ENCODE measurements at regions not wholly inside any gene's neighbourhood (a gene's known extent, or its start where the extent isn't known, plus 50 kb on each side); places are given as distances from the start of the nearest gene placed in this dataset.
"Not testable (repeated sequence)": the region's sequence is repeated elsewhere in the genome, so short reads cannot be mapped to it uniquely, and the experiment has no call there.

DNA sequence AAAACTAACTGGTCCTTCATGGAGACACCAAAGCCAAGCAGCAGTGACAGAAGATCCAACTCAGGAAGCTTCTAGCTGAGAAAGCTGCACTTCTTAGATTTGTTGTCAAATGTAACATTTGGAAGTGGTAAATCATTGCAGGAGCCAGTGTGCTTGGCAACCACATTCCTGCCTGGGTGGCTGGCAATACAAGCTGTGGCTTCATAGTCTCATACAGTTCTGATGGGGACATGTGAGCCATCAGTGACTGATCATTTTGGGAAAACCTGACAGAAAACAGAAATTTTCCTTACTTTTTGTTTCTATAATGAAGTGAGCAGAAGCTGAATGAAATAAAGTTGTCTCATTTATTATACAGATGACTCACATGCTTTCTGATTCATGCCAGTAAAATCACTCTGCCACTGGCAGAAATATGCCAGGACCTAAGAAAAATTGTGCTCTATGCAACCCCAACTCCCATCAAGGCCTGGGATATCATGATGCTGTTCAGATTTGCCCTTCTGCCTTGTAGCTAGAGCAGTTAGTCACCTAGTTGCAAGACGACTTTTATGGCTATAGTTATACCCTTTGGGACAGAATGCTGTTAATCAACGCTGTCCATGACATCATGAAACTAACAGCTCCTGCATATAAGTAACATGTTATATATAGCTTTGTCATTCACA, 508.1 kb downstream of the ADCYAP1 start:
- DNase-seq (ENCODE audit: low read depth in 2 of 2): no peak

DNA sequence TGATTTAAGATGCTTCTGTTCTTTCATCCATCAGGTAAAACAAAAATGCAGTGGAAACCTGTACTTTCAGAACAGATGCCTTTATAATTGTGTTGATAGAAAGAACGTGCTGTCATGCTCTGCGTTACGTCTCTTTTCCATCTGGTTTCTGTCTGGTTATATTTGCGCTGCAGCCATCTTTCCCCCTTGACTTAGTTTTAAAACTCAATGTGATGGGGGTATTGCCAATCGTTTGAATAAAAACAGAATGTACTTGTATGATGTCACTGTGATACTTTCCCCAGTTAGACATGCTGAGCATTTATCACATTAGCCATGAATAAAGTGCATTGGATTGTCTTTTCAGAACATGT, 508.6 kb downstream of the ADCYAP1 start:
- no peak for DNase-seq (ENCODE audit: low read depth in 2 of 2)

DNA sequence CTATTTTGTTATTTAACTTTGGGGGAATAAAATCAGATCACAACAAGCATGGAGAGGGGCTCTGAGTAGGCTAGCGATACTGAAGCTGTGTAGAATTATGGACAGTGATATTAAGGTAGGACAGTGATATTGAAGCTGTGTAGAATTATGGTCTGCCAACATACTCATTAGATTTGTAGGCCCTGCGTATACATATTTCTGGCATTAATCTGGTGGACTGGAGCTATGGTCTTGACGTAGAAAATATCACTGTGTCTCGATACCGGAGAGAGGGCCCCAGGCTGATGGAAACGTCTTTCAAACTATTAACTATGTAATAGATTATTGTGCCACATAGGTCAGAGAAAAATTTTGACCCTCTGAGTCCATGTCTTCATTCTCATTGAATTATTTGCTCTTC, 511.4 kb downstream of the ADCYAP1 start:
- no peak for DNase-seq (ENCODE audit: low read depth in 2 of 2)

DNA sequence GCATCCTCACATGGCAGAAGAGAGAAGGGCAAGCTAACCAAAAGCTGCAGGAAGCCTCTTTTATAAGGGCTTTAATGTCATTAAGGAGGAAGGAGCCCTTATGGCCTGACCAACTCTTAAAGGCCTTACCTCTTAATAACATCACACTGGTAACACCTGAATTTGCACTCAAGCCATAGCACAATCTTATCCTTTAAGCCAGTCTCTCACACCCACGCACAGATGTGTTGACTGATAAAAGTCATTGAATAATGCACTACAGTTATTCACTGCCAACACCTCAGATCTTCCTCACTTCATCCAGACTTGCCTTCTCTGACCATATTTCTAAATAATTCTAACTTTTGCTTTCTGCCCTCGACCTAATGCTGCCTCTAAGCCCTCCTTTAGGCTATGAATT, 516.8 kb downstream of the ADCYAP1 start:
- DNase-seq (ENCODE audit: low read depth in 2 of 2): no peak

DNA sequence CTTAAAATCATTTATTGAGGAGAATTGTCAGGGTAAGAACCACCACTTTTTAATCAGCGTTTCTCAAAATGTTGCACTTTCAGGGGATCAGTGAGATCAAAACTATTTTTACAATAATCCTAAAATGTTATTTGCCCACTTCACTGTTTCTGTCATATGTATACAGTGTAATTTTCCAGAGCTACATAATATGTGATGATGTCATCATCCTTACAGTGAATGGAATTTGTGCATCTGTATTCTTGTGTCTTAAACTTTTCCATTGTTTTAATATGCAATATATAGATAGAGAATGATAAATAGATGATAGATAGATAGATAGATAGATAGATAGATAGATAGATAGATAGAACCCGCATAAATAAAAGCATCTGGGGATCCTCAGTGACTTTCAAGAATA, 518.0 kb downstream of the ADCYAP1 start:
- no peak for DNase-seq (ENCODE audit: low read depth in 2 of 2)

DNA sequence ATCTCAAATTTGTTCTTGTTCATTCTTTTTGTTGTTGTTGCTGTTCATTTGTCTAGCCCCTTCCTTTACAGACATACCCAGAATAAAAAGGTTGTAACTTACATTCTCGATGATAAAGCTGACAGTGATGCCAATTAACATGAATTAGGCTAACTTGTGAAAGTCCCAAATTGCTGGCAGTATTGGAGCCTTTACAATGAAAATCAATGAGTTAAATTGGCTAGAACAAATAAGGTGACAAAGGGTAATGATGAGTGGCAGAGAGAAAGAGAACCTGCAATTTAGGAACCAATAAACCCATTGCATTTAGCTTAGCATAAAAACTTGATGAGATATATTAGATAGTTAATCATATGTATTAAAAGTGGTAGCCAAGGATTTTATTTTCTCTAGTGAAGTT, 521.0 kb downstream of the ADCYAP1 start:
- no peak for DNase-seq (ENCODE audit: low read depth in 2 of 2)

DNA sequence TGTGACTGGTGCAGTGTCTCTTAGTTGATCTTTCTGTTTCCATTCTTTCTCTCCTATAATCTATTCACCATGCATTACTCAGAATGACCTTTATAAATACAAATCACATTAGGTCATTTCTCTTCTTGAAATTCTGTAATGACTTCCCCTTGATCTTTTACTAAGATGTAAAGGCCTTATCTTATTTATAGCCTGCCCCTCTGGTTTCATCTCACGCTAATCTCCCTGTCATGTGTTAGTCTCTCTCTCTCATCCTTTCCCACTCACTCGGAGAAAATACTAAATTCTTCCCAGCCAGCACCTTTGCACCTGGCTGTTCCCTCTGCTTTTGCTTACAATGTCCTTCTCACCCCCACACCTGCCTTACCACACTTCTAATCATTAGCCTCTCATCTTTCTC, 530.8 kb downstream of the ADCYAP1 start:
- DNase-seq (ENCODE audit: low read depth in 2 of 2): no peak

DNA sequence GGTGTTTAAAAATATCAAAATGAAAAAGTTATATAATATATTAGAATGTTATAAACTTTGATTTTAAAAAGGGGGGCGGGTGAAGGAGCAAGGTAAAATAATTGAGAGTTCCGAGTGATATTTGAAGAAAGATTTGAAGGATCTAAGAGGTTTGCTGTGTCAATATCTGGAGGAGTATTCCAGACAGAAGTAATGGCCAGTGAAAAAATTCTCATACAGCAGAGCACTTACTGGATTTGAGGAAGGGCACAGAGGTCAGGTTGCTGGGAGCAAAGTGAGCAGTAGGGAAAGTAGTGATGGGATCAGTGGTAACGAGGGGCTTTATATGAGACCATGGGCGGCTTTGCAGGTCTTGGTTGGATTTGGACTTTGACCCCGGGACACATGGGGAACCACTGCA, 531.5 kb downstream of the ADCYAP1 start:
- DNase-seq (ENCODE audit: low read depth in 2 of 2): no peak

DNA sequence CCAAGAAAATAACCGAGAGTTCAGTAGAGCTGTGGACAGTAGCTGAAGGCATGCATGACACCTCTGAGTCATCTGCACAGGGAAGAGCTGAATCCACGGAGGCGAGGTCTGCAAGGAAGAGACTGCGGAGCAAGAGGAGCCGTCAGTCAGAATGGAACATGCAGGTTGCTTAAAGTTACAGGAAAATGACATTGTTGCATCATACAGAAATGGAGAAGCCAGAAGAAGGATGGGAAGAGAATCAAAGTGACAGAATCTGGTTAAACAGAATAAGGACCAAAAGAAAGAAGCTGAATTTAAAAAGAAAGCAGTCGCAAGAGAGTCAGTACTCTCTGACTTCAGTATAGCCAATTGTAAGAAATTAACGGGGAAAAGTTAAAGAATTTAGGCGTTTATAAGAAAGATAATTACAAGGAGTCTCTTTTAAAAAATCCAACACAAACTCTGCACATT, 533.8 kb downstream of the ADCYAP1 start:
- no peak for DNase-seq (ENCODE audit: low read depth in 2 of 2)

DNA sequence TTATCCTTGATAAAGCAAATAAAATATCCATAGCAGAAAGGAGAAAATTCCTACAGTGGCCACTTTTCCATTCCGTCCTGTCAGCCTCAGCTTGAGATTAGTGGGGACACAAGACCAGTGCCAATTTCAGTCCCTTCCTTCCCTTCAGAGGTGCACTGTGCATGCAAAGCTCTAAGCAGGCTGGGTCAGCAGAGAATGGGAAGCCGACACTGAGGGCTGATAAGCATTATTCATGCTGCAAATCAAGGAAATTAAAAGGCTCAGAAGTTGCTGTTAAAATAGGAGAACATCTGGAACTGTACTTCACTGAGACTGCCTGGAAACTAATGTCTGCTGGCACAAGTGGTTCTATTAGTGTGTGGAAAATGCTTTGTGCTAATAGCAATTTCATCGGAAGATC, 534.3 kb downstream of the ADCYAP1 start:
- no peak for DNase-seq (ENCODE audit: low read depth in 2 of 2)

DNA sequence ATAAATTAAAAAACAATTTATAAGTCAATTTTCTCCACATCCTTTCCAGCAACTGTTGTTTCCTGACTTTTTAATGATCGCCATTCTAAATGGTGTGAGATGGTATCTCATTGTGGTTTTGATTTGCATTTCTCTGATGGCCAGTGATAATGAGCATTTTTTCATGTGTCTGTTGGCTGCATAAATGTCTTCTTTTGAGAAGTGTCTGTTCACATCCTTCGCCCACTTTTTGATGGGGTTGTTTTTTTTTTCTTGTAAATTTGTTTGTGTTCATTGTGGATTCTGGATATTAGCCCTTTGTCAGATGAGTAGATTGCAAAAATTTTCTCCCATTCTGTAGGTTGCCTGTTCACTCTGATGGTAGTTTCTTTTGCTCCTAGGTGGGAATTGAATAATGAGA, 539.4 kb downstream of the ADCYAP1 start:
- not testable (repeated sequence) for DNase-seq (ENCODE audit: low read depth in 2 of 2)

DNA sequence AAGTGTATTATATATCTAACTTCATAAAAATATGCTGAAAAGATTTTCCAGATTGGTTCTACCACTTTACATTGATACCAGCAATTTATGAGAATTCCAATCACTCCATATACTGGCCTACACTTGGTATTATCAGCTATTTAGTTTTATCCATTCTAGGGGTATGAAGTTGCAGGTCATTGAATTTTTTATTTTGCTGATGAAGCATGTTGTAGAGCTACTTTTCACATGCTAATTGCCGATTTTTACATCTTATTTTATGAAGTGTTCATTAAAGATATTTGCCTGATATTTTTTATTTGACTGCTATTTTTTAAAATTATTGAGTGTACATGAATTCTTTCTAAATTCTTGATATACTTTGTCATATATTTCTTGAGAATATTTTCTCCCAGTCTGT, 542.1 kb downstream of the ADCYAP1 start:
- DNase-seq (ENCODE audit: low read depth in 2 of 2): no peak

DNA sequence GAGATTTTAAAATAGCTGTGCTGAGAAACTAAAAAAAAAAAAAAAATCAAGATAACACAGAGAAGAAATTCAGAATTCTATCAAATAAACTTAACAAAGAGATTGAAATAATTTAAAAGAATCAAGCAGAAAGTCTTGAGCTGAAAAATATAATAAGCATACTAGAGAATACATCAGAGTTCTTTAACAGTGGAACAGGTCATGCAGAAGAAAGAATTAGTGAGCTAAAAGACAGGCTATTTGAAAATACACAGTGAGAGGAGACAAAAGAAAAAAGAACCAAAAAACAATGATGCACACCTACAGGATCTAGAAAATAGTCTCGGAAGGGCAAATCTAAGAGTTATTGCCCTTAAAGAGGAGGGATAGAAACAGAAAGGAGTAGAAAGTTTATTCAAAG, 548.1 kb downstream of the ADCYAP1 start:
- DNase-seq (ENCODE audit: low read depth in 2 of 2): no peak

DNA sequence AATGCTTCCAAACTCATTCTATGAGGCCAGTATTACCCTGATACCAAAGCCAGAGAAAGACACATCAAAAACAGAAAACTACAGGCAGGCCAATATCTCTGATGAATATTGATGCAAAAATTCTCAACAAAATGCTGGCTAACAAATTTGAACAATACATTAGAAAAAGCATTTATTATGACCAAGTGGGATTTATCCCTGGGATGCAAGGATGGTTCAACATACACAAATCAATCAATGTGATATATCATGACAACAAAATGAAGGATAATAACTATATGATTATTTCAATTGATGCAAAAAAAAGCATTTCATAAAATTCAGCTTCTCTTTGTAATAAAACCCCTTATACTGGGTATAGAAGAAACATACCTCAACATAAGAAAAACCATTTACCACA, 550.9 kb downstream of the ADCYAP1 start:
- DNase-seq (ENCODE audit: low read depth in 2 of 2): no peak

DNA sequence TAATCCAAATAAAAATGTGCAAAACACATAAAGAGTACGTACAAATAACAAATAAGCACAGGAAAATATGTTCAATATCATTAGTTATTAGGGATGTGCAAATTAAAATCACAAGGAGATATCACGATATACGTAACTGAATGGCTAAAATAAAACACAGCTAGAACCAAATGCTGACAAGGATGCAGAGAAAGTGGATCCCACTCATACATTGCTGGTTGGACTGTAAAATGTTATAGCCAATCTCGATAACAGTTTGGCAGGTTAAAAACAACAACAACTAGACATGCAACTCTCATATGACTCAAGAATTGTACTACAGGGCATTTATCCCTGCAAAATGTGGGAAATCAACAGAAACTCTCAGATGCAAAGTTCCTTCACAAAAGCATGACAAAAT, 553.9 kb downstream of the ADCYAP1 start:
- no peak for DNase-seq (ENCODE audit: low read depth in 2 of 2)

DNA sequence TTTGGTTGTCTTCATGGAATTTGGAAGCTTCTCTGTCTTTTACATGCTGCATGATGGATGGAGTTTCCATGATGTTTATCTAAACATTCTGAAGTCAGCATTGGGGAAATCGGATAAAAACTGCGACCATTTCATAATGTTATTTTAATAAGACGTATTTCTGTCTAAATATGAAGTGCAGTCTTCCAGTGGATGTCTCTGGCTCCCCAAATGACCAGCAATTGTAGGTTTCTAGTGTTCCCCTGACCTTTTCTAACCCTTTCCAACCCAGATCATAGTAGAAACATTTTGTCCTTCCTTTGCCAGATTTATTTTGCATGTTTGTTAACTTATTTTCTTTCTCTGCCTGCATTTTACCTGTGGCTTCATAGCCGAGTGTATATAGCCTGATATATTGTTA, 559.3 kb downstream of the ADCYAP1 start:
- DNase-seq (ENCODE audit: low read depth in 2 of 2): no peak

DNA sequence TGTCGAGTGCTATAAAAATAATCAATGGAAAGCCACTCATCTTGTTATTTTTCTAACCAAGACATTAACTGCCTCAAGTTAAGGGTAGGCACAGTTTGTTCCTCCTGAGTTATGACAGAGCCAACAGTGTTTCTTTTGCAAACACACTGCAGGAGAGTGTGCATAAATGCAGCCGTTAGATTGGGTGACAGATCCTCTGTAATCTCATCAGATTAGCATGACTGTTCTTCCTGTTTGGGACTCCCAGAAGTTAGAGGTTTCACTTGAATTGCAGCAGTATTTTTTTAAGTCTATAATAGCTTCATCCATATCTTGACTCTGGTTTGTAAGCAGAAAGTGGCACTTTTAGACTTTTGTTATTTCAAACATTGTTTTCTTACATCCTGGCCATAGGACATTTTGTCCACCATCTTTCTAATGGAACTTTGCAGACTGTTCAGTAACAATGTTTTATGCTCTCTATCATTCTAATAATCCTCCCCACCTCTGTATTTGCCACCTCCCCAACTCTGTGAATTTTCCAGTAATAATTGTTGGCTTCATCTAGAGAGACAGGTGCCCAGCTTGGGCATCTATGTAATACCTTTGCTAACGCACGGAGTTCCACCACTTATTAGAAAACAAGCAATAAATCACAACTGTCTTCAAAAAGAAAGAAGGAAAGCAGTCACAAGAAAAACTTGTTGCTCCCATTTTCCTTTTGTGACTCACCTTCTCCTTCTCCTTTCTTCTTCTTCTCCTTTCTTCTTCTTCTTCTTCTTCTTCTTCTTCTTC, 560.0 kb downstream of the ADCYAP1 start:
- DNase-seq (ENCODE audit: low read depth in 2 of 2): no peak

DNA sequence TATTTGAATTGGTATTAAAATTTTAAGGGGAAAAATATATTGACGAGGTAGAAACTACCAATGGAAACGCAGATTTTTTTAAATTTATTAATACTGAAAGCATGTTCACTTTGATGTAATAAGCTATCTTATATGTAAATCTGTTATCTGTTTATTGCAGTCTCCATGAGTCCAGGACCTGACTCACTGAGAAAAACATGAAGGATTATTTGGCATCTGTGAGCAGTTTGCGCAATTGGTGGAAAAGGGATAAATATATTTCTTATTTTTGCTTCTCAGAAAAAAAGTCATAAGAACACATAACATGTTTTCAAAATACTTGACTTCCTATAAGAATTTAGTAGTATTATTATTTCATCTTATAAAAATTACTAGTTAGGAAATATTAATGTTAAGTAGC, 561.4 kb downstream of the ADCYAP1 start:
- no peak for DNase-seq (ENCODE audit: low read depth in 2 of 2)

DNA sequence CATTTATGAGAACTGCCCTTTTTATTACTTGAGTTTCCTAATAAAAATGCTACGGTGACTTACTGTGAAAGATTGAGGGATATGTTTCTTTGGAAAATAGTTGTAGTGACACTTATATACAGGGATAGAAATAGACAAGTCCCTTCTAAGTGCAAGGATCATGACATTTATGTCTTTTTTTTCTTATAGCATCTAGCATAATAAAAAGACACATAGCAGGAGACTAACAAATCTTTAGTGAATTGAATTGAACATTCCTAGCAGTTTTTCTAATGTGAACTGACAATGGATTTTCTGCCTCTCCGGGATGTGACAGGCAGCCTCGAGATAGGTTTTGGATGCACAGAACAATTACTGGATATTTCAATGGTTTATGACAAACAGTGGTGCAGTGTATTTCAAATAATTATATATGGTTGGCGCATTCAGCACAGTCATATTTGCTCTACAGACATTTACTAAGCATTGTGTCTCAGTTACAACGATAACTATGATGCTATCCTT, 562.8 kb downstream of the ADCYAP1 start:
- no peak for DNase-seq (ENCODE audit: low read depth in 2 of 2)

DNA sequence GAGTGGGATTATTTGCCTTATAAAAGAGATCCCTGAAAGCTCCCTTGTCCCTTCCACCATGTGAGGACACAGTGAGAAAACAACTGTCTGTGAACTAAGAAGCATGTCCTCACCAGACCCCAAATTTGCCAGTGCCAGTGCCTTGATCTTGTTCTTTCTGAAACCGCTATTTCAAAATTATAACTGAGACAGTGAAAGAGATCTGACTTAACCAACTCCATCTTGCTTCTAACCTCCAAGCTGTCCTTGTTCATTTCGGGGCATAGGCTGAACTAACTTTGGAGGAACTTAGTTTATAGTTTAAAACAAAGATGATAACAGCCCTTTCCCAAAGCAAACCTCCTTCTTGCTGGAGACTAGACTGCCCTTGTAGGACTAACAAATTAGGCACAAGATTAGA, 563.9 kb downstream of the ADCYAP1 start:
- no peak for DNase-seq (ENCODE audit: low read depth in 2 of 2)

DNA sequence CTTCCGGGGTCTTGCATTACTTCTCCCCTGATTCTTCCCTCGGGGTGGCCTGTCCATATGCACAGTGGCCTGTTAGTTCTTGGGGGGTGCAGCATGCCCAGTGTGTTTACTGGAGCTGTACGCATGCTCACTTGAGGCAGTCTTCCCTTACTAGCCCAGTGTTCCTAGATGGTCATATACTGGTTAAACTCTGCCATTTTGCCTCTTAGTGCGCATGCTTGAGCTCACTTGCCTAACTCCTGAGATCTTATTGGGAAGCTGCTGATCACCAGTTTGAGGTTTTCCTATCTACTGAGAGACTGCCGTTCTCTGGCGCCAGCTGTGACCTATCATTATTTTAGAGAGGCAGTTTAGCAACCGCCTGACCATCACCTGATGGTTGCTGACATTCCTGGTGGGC, 571.2 kb downstream of the ADCYAP1 start:
- DNase-seq (ENCODE audit: low read depth in 2 of 2): no peak

DNA sequence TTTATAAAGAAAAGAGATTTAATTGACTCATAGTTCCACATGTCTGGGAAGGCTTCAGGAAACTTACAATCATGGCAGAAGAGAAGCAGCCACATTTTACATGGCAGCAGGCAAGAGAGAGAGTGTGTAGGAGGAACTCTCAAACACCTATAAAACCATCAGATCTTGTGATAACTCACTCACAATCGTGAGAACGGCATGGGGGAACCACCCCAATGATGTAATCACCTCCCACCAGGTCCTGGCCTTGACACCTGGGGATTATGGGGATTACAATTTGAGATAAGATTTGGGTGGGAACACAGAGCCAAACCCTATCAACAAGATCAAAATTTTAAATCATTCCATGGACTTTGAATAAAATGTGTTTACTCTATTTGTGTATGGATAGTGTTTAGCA, 575.6 kb downstream of the ADCYAP1 start:
- no peak for DNase-seq (ENCODE audit: low read depth in 2 of 2)

DNA sequence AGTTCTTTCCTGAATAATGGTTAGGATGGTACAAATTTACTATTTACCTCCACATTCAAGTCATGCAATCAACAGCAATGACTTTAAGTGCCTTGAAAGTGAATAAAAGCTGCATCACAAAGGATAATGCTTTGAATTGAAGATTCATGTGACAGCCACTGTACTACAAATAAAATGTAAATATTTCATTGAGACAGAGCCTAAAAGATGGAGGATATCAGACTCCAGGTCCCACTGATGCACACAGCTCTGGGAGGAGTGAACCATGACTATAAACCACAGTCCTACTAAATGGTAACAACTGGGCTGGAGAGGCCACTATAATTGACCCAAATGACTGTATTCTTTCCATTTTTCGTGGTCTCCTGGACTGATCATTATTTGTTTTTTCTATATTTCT, 576.9 kb downstream of the ADCYAP1 start:
- no peak for DNase-seq (ENCODE audit: low read depth in 2 of 2)

DNA sequence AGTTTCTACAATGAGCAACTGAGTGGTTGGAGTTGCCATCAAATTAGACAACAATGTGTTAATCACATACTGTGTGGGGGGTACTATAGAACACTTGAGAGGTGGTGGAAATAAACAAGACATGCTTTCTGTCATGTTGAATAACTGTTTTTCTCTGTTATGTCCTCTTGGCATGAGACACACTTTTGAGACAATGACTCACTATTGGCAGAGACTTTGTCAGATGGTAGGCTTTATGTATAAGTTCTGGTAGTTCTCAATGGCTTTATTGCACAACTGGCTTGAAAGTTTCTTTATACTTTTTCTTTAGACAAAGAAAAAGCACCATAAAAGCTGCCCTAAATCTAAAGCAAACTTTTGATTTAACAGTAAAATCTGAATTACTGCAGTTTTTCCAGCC, 578.7 kb downstream of the ADCYAP1 start:
- no peak for DNase-seq (ENCODE audit: low read depth in 2 of 2)
